Stimulated activated CD8-positive, alpha-beta memory T cell treated with anti-CD3 and anti-CD28 coated beads, Interleukin-4, amount 100 ng/mL, for 48 hours (primary cell): ENCODE measurements at regions not wholly inside any gene's neighbourhood (a gene's known extent, or its start where the extent isn't known, plus 50 kb on each side); places are given as distances from the start of the nearest gene placed in this dataset.

Experiments
- DNase-seq: peaks from one replicate; pipeline ENCODE4 v3.0.0-alpha.2; 2020

- DNase-seq, result no peak
Observed at GRCh38 chr3:147872568-147872967, 463.4 kb downstream of the ZIC1 start.

- no peak for DNase-seq
Observed at GRCh38 chr3:147875498-147875897, 466.3 kb downstream of the ZIC1 start.

- DNase-seq, result no peak
Observed at GRCh38 chr3:147881933-147882332, 472.8 kb downstream of the ZIC1 start.

- no peak for DNase-seq
Observed at GRCh38 chr3:147886879-147887278, 477.7 kb downstream of the ZIC1 start.

GRCh38 chr3:147887797-147888196 lies 478.6 kb downstream of the ZIC1 start:
- DNase-seq, result no peak

- no peak for DNase-seq
Observed at GRCh38 chr3:147890114-147890513, 480.9 kb downstream of the ZIC1 start.

- DNase-seq, result no peak
Observed at GRCh38 chr3:147895509-147895908, 486.3 kb downstream of the ZIC1 start.

- no peak for DNase-seq
Observed at GRCh38 chr3:147900851-147901250, 491.7 kb downstream of the ZIC1 start.

GRCh38 chr3:147903026-147903425 lies 493.9 kb downstream of the ZIC1 start:
- DNase-seq, result no peak

GRCh38 chr3:147904421-147904820 lies 495.3 kb downstream of the ZIC1 start:
- no peak for DNase-seq

- no peak for DNase-seq
Observed at GRCh38 chr3:147906285-147906684, 497.1 kb downstream of the ZIC1 start.

GRCh38 chr3:147914532-147914931 lies 505.4 kb downstream of the ZIC1 start:
- no peak for DNase-seq

GRCh38 chr3:147915057-147915456 lies 505.9 kb downstream of the ZIC1 start:
- no peak for DNase-seq

GRCh38 chr3:147919496-147919895 lies 510.3 kb downstream of the ZIC1 start:
- DNase-seq, result no peak

GRCh38 chr3:147921051-147921450 lies 511.9 kb downstream of the ZIC1 start:
- no peak for DNase-seq

- no peak for DNase-seq
Observed at GRCh38 chr3:147924755-147925154, 515.6 kb downstream of the ZIC1 start.

- no peak for DNase-seq
Observed at GRCh38 chr3:147925272-147925671, 516.1 kb downstream of the ZIC1 start.

GRCh38 chr3:147930232-147930807 lies 521.2 kb downstream of the ZIC1 start:
- no peak for DNase-seq

- no peak for DNase-seq
Observed at GRCh38 chr3:147934451-147935180, 525.5 kb downstream of the ZIC1 start.

GRCh38 chr3:147937341-147937740 lies 528.2 kb downstream of the ZIC1 start:
- no peak for DNase-seq

GRCh38 chr3:147937891-147938290 lies 528.7 kb downstream of the ZIC1 start:
- DNase-seq, result no peak

GRCh38 chr3:147939425-147939824 lies 530.3 kb downstream of the ZIC1 start:
- no peak for DNase-seq

GRCh38 chr3:147939839-147940238 lies 530.7 kb downstream of the ZIC1 start:
- no peak for DNase-seq

GRCh38 chr3:147940405-147941193 lies 531.4 kb downstream of the ZIC1 start:
- DNase-seq, result no peak
